CD8-positive, alpha-beta memory T cell (primary cell): ENCODE measurements at regions not wholly inside any gene's neighbourhood (a gene's known extent, or its start where the extent isn't known, plus 50 kb on each side); places are given as distances from the start of the nearest gene placed in this dataset.

Experiments used
- CTCF ChIA-PET: fragments of 350-600 bp; sonication (Branson Sonifier 250); formaldehyde crosslinking; loops from one replicate; lab custom pipeline; 2021; ENCODE audit warnings: antibody characterized with exemption; lab: Charles Lee
- POLR2A ChIA-PET: fragments of 350-600 bp; sonication (Branson Sonifier 250); formaldehyde crosslinking; loops from one replicate; lab custom pipeline; 2021; ENCODE audit warnings: antibody characterized with exemption; lab: Charles Lee
- DNase-seq, 5 donors: peaks; one replicate each; pipeline versions ENCODE4 v3.0.0 to v3.0.0-alpha.2; 2020 to 2022; ENCODE audit warnings: mixed read lengths in 1 of 5
- H3K27ac ChIP-seq: one replicate; pipeline ENCODE4 v1.7.0; 2013; ENCODE audit warnings: low read depth, mild to moderate bottlenecking, low read length, moderate library complexity
- H3K27me3 ChIP-seq: 2 replicates; pipeline ENCODE4 v1.7.0; 2013; ENCODE audit warnings: low read length, mild to moderate bottlenecking; ENCODE audit not compliant: insufficient read depth, poor library complexity, severe bottlenecking
- H3K36me3 ChIP-seq: 2 replicates; pipeline ENCODE4 v1.7.0; 2013; ENCODE audit warnings: mild to moderate bottlenecking, low read length, moderate library complexity; ENCODE audit not compliant: insufficient read depth
- H3K4me1 ChIP-seq: 2 replicates; pipeline ENCODE4 v1.7.0; 2013; ENCODE audit warnings: mild to moderate bottlenecking, low read length, moderate library complexity; ENCODE audit not compliant: insufficient read depth
- H3K4me3 ChIP-seq: 2 replicates; pipeline ENCODE4 v1.7.0; 2013; ENCODE audit warnings: mild to moderate bottlenecking, low read length
- H3K9me3 ChIP-seq: 2 replicates; pipeline ENCODE4 v1.7.0; 2013; ENCODE audit warnings: mild to moderate bottlenecking, low read length
- H3K27ac Mint-ChIP-seq, 8 donors: one replicate each; pipeline ENCODE4 v1.8.0; 2020 to 2021; ENCODE audit warnings: mixed read lengths in 8 of 8, mild to moderate bottlenecking in 6 of 8, inconsistent platforms in 3 of 8, moderate library complexity in 3 of 8
- H3K27me3 Mint-ChIP-seq, 2 donors: one replicate each; pipeline ENCODE4 v1.8.0; 2020 to 2021; ENCODE audit warnings: mixed read lengths in 2 of 2, mild to moderate bottlenecking in 1 of 2, moderate library complexity in 1 of 2
- H3K36me3 Mint-ChIP-seq, 3 donors: one replicate each; pipeline ENCODE4 v1.8.0; 2020 to 2021; ENCODE audit warnings: mixed read lengths in 3 of 3, inconsistent platforms in 1 of 3, mild to moderate bottlenecking in 1 of 3
- H3K4me1 Mint-ChIP-seq, 3 donors: one replicate each; pipeline ENCODE4 v1.8.0; 2020 to 2021; ENCODE audit warnings: mixed read lengths in 3 of 3, inconsistent platforms in 1 of 3, mild to moderate bottlenecking in 1 of 3
- H3K4me3 Mint-ChIP-seq, 7 donors: one replicate each; pipeline ENCODE4 v1.8.0; 2020 to 2021; ENCODE audit warnings: mixed read lengths in 7 of 7, mild to moderate bottlenecking in 6 of 7, moderate library complexity in 4 of 7, inconsistent platforms in 2 of 7
- H3K9me3 Mint-ChIP-seq, 5 donors: one replicate each; pipeline ENCODE4 v1.8.0; 2020 to 2022; ENCODE audit warnings: mixed read lengths in 5 of 5, mild to moderate bottlenecking in 3 of 5, moderate library complexity in 2 of 5, inconsistent platforms in 1 of 5

DNA sequence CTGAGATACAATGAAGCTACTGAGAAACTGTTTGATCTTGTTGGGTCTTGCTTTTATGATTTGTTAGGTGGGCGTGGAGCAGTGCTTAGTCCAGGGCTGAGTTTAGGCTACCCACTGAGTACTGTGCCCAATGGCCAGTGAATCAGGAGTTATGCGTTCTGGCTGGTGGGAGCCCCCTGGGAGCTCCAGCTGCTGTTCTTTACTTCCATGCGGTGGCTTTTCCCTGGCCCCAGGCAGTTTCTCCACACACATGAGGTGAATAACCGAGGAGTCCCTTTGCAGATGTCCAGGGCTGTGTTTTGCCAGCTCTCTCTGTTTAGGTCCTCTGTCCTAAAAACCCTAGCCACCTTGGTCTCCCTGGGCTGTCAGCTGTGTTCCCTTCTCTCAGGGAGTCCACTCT lies 106.5 kb downstream of the KLF13 start:
- H3K4me3 ChIP-seq = no peak overlapping the region
- no peaks in the 10 kb centered on the region for H3K27me3 ChIP-seq
- peaks cover 50% of the 10 kb centered on the region for H3K4me1 ChIP-seq
- Mint-ChIP-seq H3K27me3 (no peaks in the 10 kb centered on the region), H3K9me3 (no peaks in the 10 kb centered on the region), H3K36me3 (no peaks in the 10 kb centered on the region), H3K4me1 (peaks cover 52 to 68% (median 59%) of the 10 kb centered on the region in 3 donors), H3K27ac (peak overlapping the region in 7 of 8 donors; percentile 83 to 100 (median 98)), H3K4me3 (no peak overlapping the region)
- no peak for DNase-seq
- ChIA-PET CTCF (interaction anchor here (0.6 to 9.0 kb wide), 6 partner anchors 38 to 218 kb away, joined by 3 to 131 read pairs (median 12); no protein-coding TSS in a partner anchor), POLR2A (interaction anchor here (0.6 to 1.7 kb wide), 3 partner anchors 41 to 85 kb away, joined by 3 to 4 read pairs (median 3); no protein-coding TSS in a partner anchor)
- no peaks in the 10 kb centered on the region for H3K9me3 ChIP-seq
- H3K27ac ChIP-seq = no peak overlapping the region
- no peaks in the 10 kb centered on the region for H3K36me3 ChIP-seq

DNA sequence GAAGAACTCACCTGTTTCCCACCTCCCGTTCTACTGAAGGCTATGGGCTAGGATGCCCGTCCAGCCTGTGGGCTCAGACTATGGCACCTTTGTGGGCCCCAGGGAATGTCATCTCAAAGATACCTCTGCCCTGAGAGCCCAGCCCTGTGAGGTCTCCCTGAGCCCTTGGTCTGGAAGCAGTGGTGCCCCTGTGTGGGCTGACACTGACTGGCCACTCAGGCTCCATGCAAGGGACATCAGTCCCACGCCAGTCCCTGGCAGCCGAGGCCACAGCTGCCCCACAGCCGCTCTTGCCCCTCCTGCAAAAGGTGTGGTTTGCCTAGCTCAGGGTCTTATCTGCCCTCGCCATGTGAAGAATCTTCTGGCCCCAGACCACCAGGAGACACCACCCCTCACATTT lies 106.9 kb downstream of the KLF13 start:
- Histone ChIP-seq H3K9me3 (no peaks in the 10 kb centered on the region), H3K27me3 (no peaks in the 10 kb centered on the region), H3K27ac (peak overlapping the region; percentile 92), H3K4me1 (peaks cover 55% of the 10 kb centered on the region), H3K36me3 (no peaks in the 10 kb centered on the region), H3K4me3 (no peak overlapping the region)
- POLR2A ChIA-PET = interaction anchor here (1.0 to 4.8 kb wide), 7 partner anchors 41 to 219 kb away, joined by 3 to 53 read pairs (median 12); partner anchors contain the start of gene KLF13
- Mint-ChIP-seq H3K27ac (peak overlapping the region; percentile 94 to 100 (median 98)), H3K27me3 (no peaks in the 10 kb centered on the region), H3K4me1 (peaks cover 56 to 73% (median 63%) of the 10 kb centered on the region in 3 donors), H3K4me3 (peak overlapping the region in 6 of 7 donors; percentile 80 to 89 (median 87)), H3K9me3 (no peaks in the 10 kb centered on the region), H3K36me3 (no peaks in the 10 kb centered on the region)
- CTCF ChIA-PET = interaction anchor here (0.6 to 9.0 kb wide), 12 partner anchors 14 to 219 kb away, joined by 3 to 131 read pairs (median 12); no protein-coding TSS in a partner anchor
- no peak for DNase-seq

GRCh38 chr15:31434275-31434587 lies 107.6 kb downstream of the KLF13 start:
- no peaks in the 10 kb centered on the region for H3K36me3 ChIP-seq
- peaks cover 61% of the 10 kb centered on the region for H3K4me1 ChIP-seq
- ChIA-PET CTCF (interaction anchor here (0.6 to 9.0 kb wide), 34 partner anchors 10 to 772 kb away, joined by 3 to 131 read pairs (median 7); partner anchors contain the start of gene KLF13), POLR2A (interaction anchor here (1.0 to 4.8 kb wide), 25 partner anchors 18 to 219 kb away, joined by 3 to 53 read pairs (median 8); partner anchors contain the start of gene KLF13)
- Mint-ChIP-seq H3K36me3 (no peaks in the 10 kb centered on the region), H3K4me3 (peak overlapping the region; percentile 69 to 89 (median 86)), H3K4me1 (peaks cover 63 to 80% (median 70%) of the 10 kb centered on the region in 3 donors), H3K27ac (peak overlapping the region; percentile 94 to 100 (median 98)), H3K9me3 (no peaks in the 10 kb centered on the region), H3K27me3 (no peaks in the 10 kb centered on the region)
- DNase-seq = no peak
- peak overlapping the region; percentile 72 for H3K4me3 ChIP-seq
- peak overlapping the region; percentile 92 for H3K27ac ChIP-seq
- H3K9me3 ChIP-seq = no peaks in the 10 kb centered on the region
- H3K27me3 ChIP-seq = no peaks in the 10 kb centered on the region

DNA sequence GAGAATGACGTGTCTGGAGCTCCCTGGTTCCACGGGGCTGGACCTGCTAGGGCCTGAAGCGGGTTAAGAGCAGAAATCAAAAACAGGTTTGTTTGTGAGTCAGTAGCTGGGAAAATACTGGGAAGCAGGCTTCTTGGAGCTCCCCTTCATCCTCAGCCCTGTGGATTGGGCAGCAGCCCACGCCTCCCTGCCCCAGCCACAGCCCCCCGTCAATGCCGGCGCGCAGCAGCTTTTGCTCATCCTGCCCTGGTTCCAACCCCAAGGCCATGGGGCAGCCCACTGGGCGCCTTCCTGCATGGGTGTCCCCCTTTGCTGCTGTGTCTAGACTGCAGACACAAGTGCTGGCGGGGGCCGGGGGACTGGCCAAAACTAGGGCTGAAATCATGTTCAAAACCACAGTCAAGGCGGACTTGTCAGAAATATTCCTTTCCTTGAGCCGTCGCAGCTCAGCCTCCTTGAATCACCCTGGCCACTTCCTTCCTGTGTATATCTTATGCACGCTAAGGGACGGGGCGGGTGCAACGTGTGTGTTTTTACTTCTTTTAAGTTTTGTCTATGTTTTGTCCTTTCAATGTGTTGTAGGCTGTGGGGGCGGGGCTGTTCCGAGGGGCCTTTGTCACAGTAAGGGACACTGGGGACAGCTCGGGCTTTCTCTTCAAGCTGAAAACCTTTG lies 108.1 kb downstream of the KLF13 start:
- Mint-ChIP-seq H3K27me3 (no peaks in the 10 kb centered on the region), H3K4me1 (peaks cover 68 to 85% (median 75%) of the 10 kb centered on the region in 3 donors), H3K4me3 (peak overlapping the region; percentile 69 to 89 (median 86)), H3K27ac (peak overlapping the region; percentile 94 to 100 (median 98)), H3K36me3 (no peaks in the 10 kb centered on the region), H3K9me3 (no peaks in the 10 kb centered on the region)
- Histone ChIP-seq H3K9me3 (no peaks in the 10 kb centered on the region), H3K4me3 (peak overlapping the region; percentile 72), H3K27me3 (no peaks in the 10 kb centered on the region), H3K36me3 (no peaks in the 10 kb centered on the region), H3K4me1 (peaks cover 66% of the 10 kb centered on the region), H3K27ac (peak overlapping the region; percentile 92)
- ChIA-PET CTCF (interaction anchor here (0.6 to 9.0 kb wide), 42 partner anchors 10 to 773 kb away, joined by 3 to 131 read pairs (median 6); partner anchors contain the start of gene KLF13), POLR2A (interaction anchor here (0.8 to 4.8 kb wide), 28 partner anchors 17 to 220 kb away, joined by 3 to 53 read pairs (median 6); partner anchors contain the start of gene KLF13)
- DNase-seq = peak; percentile 66 to 92 (median 83)

DNA sequence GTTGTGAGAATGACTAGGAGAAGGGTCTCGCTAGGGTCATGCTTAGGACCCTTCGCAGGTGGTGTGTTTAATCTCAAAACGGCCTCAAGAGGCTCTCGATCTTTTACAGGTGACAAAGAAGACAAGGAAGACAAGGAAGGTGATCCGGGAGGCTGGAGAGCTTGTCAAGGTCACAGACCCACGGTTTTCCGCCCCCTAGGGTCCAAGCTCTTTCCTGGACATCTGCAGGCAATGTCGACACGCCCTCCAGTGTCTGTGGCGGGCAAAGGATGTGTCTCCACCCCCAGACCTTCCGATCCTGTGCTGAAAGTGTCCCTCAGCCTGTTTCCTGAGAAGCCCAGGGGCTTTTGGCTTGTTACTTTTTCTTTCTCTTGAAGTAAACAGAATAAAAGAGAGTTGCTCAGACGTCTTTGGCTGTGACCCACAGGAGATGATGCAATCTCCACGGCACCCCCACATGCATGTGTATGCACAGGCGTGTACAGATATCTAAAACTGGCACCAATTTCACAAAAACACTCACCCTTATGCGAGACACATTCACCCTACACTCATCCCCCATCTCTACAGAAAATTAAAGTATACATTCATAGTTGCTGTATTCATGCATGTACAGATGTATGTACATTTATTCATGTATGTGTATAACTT lies 108.8 kb downstream of the KLF13 start:
- H3K4me3 ChIP-seq = peak overlapping the region; percentile 72
- H3K4me3 Mint-ChIP-seq = peak overlapping the region; percentile 69 to 89 (median 86)
- CTCF ChIA-PET = interaction anchor here (0.6 to 9.0 kb wide), 38 partner anchors 11 to 235 kb away, joined by 3 to 131 read pairs (median 6); partner anchors contain the start of gene KLF13

GRCh38 chr15:31435912-31436628 lies 109.4 kb downstream of the KLF13 start:
- Mint-ChIP-seq H3K9me3 (no peaks in the 10 kb centered on the region), H3K36me3 (no peaks in the 10 kb centered on the region), H3K4me1 (peaks cover 77 to 83% (median 79%) of the 10 kb centered on the region in 3 donors), H3K4me3 (peak overlapping the region; percentile 69 to 89 (median 86)), H3K27me3 (no peaks in the 10 kb centered on the region), H3K27ac (peak overlapping the region; percentile 94 to 100 (median 98))
- CTCF ChIA-PET = interaction anchor here (1.0 to 9.0 kb wide), 24 partner anchors 28 to 236 kb away, joined by 3 to 131 read pairs (median 10); partner anchors contain the start of gene KLF13
- H3K36me3 ChIP-seq = no peaks in the 10 kb centered on the region
- DNase-seq = peak in 3 of 5 donors; percentile 16 to 58 (median 36)
- H3K4me3 ChIP-seq = peak overlapping the region; percentile 48
- H3K9me3 ChIP-seq = no peaks in the 10 kb centered on the region
- H3K4me1 ChIP-seq = peaks cover 76% of the 10 kb centered on the region
- H3K27me3 ChIP-seq = no peaks in the 10 kb centered on the region
- POLR2A ChIA-PET = interaction anchor here (0.8 to 4.8 kb wide), 18 partner anchors 15 to 221 kb away, joined by 3 to 53 read pairs (median 8); partner anchors contain the start of gene KLF13
- H3K27ac ChIP-seq = peak overlapping the region; percentile 92

More for the DNA sequence above, 108.8 kb downstream of the KLF13 start:
- no peaks in the 10 kb centered on the region for H3K27me3 Mint-ChIP-seq
- no peaks in the 10 kb centered on the region for H3K9me3 Mint-ChIP-seq
- Histone ChIP-seq H3K27ac (peak overlapping the region; percentile 92), H3K4me1 (peaks cover 73% of the 10 kb centered on the region), H3K9me3 (no peaks in the 10 kb centered on the region), H3K36me3 (no peaks in the 10 kb centered on the region), H3K27me3 (no peaks in the 10 kb centered on the region)
- no peaks in the 10 kb centered on the region for H3K36me3 Mint-ChIP-seq
- POLR2A ChIA-PET = interaction anchor here (0.8 to 4.8 kb wide), 29 partner anchors 16 to 220 kb away, joined by 3 to 53 read pairs (median 7); partner anchors contain the start of gene KLF13
- DNase-seq = peak; percentile 67 to 93 (median 88)
- H3K27ac Mint-ChIP-seq = peak overlapping the region; percentile 94 to 100 (median 98)
- H3K4me1 Mint-ChIP-seq = peaks cover 73 to 84% (median 75%) of the 10 kb centered on the region in 3 donors

GRCh38 chr15:31437686-31438085 lies 111.1 kb downstream of the KLF13 start:
- H3K27me3 Mint-ChIP-seq = no peaks in the 10 kb centered on the region
- no peaks in the 10 kb centered on the region for H3K9me3 Mint-ChIP-seq
- Histone ChIP-seq H3K4me3 (no peak overlapping the region), H3K27me3 (no peaks in the 10 kb centered on the region), H3K4me1 (peaks cover 81% of the 10 kb centered on the region), H3K9me3 (no peaks in the 10 kb centered on the region), H3K27ac (peak overlapping the region; percentile 17), H3K36me3 (no peaks in the 10 kb centered on the region)
- ChIA-PET POLR2A (interaction anchor here (0.5 to 4.8 kb wide), 4 partner anchors 15 to 76 kb away, joined by 3 to 53 read pairs (median 3); no protein-coding TSS in a partner anchor), CTCF (interaction anchor here (1.0 to 9.0 kb wide), 6 partner anchors 36 to 223 kb away, joined by 3 to 131 read pairs (median 34); no protein-coding TSS in a partner anchor)
- H3K4me3 Mint-ChIP-seq = peak overlapping the region in 5 of 7 donors; percentile 19 to 56 (median 43)
- peaks cover 82 to 94% (median 86%) of the 10 kb centered on the region in 3 donors for H3K4me1 Mint-ChIP-seq
- DNase-seq = peak in 2 of 5 donors; percentile 23 to 55
- peak overlapping the region; percentile 94 to 100 (median 97) for H3K27ac Mint-ChIP-seq
- H3K36me3 Mint-ChIP-seq = no peaks in the 10 kb centered on the region
